ENCODE measurements at regions not wholly inside any gene's neighbourhood (a gene's known extent, or its start where the extent isn't known, plus 50 kb on each side); places are given as distances from the start of the nearest gene placed in this dataset.

DNA sequence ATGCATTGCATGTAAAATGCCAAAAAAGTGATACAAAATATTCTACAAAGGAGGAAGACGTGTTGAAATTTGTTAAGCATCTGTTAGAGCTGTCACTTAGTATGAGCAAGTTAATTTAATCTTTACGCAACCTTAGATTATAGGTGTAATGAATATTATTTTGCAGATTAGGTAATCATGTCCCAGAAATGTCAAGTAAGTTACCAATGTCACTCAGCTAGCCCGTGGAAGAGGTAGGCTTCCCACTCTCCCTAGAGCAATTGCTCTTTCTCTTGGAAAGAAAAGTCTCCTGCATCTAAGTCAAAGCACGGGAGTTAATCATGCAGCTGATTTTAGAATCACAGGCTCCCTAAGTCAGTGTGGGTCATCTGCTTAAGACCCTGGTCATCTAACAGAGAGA lies 830.4 kb upstream of the IGFBP3 start:
- no peak for DNase-seq

DNA sequence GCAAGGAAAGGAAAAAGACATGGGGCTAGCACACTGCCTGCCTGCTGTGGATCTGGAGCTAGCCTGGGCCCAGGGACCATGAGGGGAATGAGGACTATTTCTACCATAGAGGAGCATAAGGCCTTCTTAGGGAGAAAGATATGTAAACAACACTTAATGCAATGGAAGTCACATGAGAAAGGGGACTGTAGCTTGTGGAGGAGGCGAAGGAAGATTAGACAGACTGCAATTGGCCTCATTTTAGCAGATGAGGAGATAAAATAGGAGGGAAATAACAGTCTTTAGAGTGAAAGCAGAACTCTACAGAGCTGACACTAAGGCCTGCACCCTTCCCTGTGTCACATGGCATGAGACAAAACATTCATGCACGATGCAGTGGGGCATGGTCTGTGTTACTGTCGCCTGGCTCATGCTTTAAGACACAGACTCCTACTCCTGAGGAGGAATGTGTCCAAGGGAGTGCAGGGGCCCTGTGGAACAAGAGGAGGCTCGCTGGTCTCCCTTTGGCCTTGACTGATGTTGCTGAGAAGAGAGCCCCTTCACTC lies 829.3 kb upstream of the IGFBP3 start:
- DNase-seq, result no peak

DNA sequence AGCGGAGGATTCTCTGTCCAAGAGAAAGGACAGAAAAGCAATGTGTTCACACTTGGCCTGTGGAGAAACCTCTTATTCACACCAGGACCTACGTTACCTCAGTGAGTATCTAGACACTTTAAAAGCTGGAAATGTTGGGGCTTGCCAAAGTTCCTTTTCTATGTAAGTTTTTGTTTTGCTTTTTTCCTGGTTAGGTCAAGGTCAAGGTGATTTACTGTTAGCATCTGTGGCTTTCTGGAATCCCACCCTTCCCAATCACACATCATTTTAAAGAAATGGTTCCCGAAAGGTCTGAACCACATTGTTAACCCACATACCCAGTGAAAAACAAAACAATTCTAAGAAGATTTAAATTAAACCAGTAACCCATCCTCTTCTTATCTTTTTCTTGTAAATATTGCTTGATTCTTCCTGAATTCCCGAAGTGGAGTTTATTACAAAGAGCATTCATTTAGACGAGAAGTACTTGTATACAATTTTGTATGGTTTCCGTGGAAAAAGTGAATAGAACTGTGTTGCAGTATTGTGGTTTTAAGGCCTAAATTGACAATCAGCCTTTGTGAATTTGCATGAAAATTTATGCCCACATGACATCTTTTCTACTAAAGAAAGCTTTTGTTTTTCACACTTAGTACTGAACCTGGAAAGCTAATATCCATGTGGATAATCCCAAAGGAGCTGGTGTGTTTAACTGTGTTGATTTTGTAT lies 827.0 kb upstream of the IGFBP3 start:
- no peak for DNase-seq

DNA sequence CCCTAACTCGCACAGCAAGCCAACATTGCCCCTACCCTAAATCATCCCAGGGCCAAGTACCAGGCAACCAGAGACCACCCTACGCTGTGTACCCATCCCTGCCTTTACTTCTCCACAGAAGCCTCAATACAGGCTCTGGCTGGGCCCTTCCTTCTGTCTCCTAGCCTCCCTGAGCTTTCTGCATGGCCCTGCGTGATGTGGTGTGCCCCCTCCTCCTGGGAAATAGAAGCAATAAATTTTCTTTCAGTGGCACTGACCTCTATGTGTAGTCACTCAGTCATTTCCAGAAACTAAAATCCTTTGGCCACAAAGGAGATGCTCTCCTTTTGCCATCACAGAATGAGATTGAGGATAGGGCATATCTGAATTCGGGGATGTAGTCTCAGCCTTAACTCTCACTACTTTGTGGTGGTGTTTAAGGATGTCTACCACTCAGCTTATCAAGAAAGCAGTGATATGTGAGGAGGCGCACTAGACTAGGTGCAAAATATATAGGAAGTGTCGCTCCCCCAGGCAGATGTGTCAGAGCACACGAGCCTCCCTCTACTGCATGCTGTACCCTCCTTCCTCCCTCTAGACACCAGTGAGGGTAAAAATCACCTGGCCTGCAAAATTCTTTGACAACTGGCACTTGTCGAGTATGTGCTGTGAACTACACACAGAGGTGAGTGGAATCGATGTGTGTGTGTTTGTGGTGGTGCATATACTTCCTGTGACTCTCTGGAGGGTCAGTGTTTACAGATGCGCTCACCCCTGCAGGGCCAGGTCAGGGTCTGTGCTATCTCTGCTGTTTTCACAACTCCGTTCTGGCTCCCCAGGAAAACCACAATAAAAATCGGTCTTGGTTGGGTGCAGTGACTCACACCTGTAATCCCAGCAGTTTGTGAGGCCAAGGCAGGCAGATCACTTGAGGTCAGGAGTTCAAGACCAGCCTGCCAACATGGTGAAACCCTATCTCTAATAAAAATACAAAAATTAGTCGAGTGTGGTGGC lies 825.9 kb upstream of the IGFBP3 start:
- no peak for DNase-seq

DNA sequence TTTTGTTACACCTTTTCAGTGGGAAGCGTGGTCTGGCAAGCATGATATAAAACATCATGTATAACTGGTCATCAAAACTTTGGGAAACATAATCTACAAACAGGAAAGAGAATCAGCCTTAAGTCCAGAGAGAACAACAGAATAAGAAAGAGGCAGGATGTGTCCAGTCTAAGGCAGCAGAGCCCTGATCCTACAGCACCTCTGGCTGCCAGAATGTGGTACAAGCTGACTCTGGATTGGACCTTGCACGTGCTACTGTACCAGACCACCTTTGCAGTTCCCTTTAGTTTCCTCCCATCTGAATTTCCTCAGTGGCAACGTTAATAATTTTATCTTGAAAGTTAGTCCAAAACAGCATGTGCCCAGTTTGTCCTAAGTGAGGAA lies 824.6 kb upstream of the IGFBP3 start:
- no peak for DNase-seq

DNA sequence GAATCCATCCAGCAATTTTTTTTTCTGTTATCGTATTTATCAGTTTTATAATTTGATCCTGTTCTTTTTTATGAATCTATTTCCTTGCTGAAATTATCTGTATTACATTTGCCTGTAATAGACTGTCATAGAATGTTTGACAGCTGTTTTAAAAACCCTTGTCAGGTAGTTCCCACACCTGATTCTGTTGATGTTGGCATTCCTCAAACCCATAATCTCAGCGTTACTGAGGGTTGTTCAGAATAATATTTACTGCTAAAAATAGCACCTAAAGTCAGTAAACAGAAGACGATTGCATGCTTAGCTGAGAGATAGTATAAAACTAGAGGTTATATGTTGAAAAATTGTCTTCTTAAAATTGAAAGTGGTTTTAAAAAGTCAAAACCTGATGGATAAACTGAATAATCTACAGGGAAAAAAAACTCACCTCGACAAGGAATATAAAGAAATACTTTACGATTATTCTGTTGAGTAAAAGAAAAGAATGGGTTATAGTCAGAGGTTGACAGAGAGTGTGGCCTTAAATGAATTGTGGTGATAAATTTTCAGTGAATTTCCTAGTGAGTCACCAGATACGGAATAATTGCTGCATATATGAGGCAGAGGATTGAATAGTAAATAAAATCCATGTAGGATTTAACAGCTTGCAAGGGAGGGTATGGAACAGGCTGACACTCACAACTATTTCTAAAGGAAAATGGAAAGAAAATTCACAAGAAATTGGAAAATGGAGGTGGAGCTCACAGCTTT lies 824.1 kb upstream of the IGFBP3 start:
- no peak for DNase-seq

DNA sequence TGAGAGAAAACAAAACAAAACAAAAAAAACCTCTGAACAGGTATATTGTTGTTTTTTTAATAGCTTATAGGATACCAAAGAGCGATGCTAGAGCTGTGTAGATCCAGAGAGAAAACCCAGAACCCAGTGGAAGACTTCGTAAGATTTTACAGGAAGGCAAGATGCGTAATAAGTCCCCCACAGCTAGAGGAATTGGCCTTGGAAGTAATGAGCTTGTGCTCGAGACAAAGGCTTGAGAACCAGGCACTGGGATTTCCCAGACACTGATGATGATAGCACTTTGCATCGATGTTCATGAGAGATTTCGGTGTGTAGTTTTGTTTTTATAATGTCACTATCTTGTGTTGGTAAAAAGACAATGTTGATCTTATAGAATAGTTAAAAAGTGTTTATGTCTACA lies 821.5 kb upstream of the IGFBP3 start:
- no peak for DNase-seq

DNA sequence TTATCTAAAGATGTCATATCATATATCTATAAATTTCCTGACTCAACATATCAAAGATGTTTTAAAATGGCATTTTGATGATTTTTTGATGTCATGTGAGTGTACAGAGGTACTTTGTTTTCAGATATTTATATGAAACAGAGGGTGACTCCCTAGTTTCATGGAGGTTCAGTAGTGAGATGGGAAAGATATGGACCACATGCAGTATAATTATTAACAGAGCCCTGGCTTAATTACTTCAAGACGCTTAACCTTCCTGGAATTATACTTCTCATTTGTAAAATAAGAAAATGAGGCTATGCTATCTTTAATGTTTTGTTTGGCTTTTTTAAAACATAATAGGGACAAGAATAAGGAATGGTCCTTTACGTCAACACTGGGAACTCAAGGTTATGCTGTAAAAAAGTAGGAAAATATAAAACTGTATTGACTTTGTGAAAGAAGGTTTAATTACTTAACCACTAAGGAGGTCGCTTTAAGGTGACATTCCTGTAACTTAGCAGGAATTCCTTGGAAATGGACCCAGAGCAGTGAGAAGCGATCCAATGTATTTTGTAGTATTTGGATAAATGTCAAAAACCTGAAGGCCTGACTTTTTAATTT lies 821.0 kb upstream of the IGFBP3 start:
- DNase-seq, result no peak

DNA sequence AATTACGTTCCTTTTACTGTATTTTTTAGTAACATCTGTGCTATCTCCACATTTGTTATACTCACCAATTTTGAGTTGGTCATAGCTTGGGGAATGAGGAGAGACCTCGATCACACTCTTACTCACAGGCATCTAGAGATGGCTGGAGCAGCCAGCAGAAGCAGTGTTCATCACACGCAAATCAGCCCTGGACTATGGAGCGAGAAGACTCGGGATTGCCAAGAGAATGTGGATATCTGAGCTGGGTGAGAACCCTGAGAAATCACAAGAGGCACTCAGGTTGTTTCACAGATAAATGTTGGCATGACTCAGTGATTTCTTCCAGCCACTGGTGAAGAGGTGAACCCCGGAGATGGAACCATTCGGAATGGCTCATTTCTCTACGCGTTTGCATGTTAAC lies 820.1 kb upstream of the IGFBP3 start:
- DNase-seq, result no peak

DNA sequence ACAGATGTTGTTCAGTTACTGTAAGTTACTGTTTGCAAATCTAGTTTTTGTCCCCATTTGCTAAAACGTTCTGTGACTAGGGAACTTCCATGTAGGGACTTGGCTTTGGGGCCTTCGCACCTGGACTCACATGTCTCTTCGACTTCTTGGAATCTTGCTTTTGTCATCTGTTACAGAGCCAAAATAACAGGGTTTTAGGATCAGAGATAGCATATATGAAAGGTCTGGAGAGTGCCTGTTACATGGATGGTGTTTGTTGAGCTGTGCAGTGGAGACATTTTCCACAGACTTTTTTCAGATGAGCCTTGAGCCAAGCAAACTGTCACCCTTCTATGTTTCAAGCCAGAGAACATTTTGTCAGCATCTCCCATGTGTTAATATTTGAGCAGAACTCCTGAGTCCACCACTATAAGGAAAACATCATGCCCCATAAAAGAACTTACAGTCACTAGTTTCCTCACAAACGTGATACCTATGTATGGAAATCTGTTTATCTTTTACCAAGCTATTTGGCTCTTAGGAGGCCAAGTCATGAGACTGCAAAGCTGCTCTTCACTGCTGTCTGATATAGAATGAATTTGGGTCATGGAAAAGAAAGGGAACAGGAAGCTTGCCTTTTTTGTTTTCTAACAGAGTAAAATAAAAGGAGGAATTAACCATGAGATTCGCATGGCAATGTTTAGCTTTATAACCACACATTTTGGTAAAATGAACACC lies 818.6 kb upstream of the IGFBP3 start:
- DNase-seq, result no peak

DNA sequence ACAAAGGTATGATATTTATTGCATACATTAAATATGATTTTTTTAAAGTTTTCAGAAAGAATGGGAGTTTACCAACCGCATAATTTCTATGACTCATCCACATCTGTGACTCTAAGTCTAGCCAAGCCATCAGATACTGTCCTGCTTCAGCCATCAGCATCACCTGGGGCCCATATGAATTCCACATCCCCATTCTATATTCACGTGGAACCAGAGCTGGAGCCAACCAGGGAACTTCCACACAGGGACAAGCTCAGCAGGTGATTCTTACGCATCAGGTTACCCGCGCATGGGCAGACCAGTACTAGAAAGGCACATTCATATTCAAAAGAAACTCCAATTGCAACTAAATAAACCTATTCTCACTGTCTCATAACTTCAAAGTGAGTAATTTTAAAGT lies 817.7 kb upstream of the IGFBP3 start:
- DNase-seq, result no peak

DNA sequence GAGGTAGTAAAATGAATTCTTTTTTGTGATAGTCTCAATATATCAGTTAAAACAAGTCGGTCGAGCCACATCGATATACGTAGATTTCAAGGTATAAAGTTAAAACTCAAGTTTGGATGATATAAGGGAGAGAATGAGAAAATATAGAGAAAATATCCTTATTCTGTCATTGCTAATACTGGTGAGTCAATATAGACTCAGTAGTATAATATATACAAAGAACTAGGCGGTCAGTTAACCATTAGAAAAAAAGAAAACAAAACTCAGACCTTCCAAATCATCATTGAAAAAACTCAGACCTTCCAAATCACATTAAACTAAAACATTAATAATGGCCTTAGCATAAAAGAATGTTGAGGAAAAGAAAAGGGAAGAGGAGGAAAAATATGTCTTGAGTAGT lies 817.1 kb upstream of the IGFBP3 start:
- DNase-seq, result no peak

DNA sequence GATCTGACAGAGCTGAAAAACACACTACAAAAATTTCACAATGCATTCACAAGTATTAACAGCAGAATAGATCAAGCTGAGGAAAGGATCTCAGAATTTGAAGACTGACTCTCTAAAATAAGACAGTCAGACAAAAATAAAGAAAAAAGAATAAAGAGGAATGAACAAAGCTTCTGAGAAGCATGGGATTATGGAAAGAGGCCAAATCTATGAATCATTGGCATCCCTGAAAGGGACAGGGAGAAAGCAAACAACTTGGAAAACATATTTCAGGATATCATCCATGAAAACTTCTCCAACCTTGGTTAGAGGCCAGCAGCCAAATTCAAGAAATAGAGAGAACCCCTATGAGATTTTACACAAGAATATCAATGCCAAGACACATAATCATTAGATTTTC lies 804.8 kb upstream of the IGFBP3 start:
- DNase-seq, result no peak

DNA sequence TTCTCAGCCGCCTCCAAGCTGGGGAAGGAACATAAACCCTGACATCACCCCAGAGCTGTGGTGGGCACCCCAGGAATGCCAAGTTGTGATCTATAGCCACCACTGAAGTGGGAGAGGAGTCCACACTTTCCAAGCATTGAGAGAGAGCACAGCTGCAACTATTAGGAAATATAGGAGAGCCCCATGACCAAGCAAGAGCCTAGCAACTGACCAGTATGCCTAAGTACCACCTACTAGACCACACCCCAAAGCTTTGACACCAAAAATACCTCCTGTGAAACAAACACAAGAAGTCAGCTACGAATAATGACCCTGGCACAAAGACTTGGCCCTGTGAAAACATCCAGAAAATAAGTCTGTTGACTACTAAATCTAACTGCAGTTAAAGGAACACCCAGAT lies 804.1 kb upstream of the IGFBP3 start:
- DNase-seq, result no peak

DNA sequence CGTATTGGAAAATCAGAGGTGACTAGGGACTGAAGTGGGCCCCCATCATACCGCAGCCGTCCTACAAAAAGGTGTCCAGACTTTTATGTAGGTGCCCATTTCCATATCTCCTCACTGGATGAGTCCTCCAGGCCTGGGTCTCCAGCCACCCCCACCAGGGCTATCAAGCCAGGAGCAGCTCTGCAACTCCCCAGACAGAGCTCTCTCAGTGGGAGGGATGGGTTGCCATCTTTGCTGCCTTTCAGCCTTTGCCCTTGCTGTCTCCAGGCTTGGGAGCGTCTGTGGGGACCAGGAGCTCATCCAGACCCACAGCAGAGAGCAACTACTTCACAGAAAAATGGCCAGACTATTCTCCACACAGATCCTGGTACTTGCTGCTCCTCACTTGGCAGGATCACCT lies 802.7 kb upstream of the IGFBP3 start:
- DNase-seq, result no peak

DNA sequence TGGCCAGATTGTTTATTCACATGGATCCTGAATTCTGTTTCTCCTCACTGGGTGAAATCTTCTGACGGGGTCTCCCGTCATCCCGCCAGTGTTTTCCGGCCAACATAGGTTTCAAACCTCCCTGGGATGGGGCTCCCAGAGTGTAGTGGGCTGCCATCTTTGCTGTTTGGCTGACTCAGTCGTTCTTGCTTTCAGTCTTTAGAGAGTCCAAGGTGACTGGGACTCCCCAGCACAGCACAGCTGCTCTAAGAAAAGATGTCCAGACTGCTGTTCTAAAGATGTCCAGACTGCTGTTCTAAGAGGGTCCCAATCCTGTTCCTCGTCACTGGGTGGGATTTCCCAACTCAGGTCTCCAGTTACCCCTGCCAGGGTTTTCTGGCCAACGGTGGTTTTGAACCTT lies 801.9 kb upstream of the IGFBP3 start:
- no peak for DNase-seq

DNA sequence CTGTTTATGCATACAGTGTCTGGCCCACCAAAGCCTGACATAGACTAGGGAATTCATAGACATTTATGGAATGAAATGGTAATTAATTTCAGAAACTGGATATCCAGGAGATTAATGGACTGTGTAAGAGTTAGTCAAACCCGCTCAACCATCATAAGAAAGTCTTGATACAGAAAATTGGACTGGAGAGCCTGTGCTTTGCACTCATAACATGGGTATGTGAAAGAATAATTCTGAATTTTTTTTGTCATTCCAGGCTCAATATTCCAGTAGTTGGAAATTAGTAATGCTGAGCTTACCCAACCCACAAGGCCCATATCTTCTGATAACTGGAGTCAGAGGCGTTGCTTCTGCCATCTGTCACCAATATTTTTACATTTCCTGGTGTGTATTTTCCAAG lies 799.7 kb upstream of the IGFBP3 start:
- no peak for DNase-seq

DNA sequence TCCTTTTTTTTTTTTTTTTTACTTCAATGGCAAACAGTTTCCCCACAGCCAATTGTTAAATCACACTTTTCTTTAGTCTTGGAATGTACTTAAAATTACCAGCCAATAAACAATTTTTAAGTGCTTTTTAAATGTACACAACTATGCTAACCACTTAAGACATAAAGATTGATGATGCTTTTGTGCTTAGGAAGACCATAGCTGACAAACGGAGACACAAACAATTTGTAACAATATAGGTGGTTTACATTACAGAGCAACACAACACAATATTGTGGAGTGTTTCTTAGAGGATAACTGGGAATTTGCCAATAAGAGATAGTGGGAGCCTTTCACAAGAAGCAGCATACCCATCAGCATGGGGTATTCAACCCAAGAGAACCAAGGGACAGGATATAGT lies 798.5 kb upstream of the IGFBP3 start:
- DNase-seq, result no peak

DNA sequence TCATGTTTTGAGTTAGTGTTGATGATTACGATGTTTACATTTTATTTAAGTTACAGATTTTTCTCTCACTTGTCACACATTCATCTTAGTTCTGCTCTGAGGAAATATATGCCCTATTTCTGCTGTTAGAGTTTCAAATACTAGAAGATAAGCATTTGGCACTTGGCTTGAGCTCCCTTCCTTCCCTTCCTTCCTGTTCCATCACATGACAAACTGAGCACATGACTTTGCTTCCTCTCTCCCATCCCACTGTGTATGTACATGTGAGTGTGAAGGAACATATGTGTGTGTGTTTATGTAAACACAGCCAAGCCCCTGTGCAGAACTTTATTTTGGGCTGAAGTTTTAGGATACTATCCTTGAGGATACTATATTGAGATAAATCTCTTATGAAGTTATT lies 795.9 kb upstream of the IGFBP3 start:
- DNase-seq, result no peak

DNA sequence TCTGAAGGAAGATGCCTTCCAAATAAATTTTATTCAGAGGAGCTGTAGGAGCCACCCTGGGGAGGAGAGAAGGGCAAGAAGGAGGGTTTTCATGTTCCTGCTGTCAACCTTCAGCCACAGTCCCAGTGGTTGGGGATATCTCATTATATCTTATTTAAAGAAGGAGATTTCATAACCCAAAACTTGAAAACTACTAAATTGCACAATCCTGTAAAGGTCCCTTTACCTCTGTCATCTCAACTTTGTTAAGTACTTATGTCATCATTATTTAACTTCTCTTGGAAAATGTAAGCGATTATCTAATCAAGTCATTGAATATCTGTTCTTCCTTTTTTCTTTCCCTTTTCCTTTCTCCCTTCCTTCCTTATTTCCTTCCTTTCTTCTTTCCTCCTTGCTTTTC lies 794.5 kb upstream of the IGFBP3 start:
- DNase-seq, result no peak

DNA sequence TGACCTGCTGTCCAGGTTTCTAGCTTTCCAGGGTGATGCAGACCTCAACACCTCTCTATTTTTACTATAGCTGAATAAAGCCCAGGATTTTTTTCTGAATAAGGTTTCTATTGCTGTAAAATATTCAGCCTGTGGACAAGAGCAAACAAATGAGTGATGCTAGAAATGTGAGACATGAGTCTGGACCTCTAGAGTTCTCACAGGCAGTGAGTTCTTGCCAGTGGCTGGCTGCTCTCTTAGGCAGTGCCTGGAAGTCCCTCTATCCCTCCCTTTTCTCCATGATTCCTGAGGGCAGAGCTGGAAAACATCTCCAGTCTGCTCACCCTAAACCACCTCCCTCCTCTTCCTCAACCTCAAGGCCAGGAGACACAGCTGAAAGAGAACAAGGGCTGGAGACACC lies 793.8 kb upstream of the IGFBP3 start:
- no peak for DNase-seq

DNA sequence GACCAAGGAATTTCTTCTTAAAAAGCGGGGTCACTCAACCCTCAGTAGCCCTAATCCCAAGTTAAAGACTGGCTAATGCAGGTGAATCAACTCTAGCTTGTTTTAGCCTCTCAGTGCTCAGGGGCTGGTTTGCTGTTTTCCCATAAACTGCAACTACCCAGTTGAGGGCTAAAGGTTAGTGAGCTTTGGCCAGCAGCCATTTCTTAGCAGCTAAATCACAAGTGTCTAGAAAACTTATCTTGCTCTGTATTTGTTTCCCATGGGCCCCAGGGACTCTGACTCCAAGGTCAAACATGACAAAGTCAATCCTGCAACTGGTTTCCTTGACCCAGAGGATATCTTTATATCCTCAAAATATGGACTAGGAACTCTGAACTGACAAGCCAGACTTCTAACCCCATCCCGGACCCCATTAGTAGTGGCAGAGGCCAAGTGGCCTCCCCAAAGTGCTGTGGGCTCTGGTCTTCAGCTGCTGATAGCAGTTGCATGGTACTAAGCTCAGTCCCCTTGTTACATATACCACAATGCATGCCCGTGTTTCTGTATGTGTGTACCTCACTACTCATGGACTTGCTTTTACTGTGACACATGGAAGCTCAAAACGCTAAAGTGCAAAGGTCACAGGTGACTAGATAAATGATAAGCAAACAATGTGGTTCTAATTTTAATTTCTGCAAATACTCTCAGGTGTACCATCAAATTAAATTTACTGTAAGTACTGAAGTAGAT lies 793.0 kb upstream of the IGFBP3 start:
- DNase-seq, result no peak

All from bone marrow (tissue), 2 donors.